HG03175 (cell line): ENCODE measurements at regions not wholly inside any gene's neighbourhood (a gene's known extent, or its start where the extent isn't known, plus 50 kb on each side); places are given as distances from the start of the nearest gene placed in this dataset.

ENCODE experiments used
- ATAC-seq: cut with Tn5 transposase; IDR thresholded peaks from one replicate; pipeline ENCODE4 v1.9.1; 2021; ENCODE audit warnings: mild to moderate bottlenecking, moderate library complexity; ENCODE audit not compliant: unreplicated experiment

GRCh38 chr10:2300231-2300630 lies 562.9 kb upstream of the ADARB2 start:
- no peak for ATAC-seq

GRCh38 chr10:2296179-2296891 lies 559.0 kb upstream of the ADARB2 start:
- no peak for ATAC-seq

- ATAC-seq, result no peak
These were observed 557.4 kb upstream of the ADARB2 start for GRCh38 chr10:2294739-2295138.

- ATAC-seq, result no peak
These were observed 546.7 kb upstream of the ADARB2 start for GRCh38 chr10:2284071-2284470.

GRCh38 chr10:2282202-2282601 lies 544.9 kb upstream of the ADARB2 start:
- no peak for ATAC-seq

- no peak for ATAC-seq
These were observed 543.5 kb upstream of the ADARB2 start for GRCh38 chr10:2280713-2281300.

- no peak for ATAC-seq
These were observed 542.4 kb upstream of the ADARB2 start for GRCh38 chr10:2279711-2280110.

GRCh38 chr10:2278363-2278762 lies 541.0 kb upstream of the ADARB2 start:
- no peak for ATAC-seq

GRCh38 chr10:2263561-2263960 lies 526.2 kb upstream of the ADARB2 start:
- no peak for ATAC-seq

- no peak for ATAC-seq
These were observed 525.6 kb upstream of the ADARB2 start for GRCh38 chr10:2262878-2263277.

GRCh38 chr10:2262333-2262732 lies 525.0 kb upstream of the ADARB2 start:
- ATAC-seq, result no peak

- no peak for ATAC-seq
These were observed 518.9 kb upstream of the ADARB2 start for GRCh38 chr10:2256241-2256640.

GRCh38 chr10:2252096-2252495 lies 514.8 kb upstream of the ADARB2 start:
- no peak for ATAC-seq

GRCh38 chr10:2251631-2252030 lies 514.3 kb upstream of the ADARB2 start:
- ATAC-seq, result no peak

GRCh38 chr10:2246747-2247146 lies 509.4 kb upstream of the ADARB2 start:
- ATAC-seq, result no peak

- no peak for ATAC-seq
These were observed 508.3 kb upstream of the ADARB2 start for GRCh38 chr10:2245580-2245979.

- ATAC-seq, result no peak
These were observed 507.1 kb upstream of the ADARB2 start for GRCh38 chr10:2244471-2244870.

- no peak for ATAC-seq
These were observed 499.6 kb upstream of the ADARB2 start for GRCh38 chr10:2236876-2237275.

- ATAC-seq, result no peak
These were observed 495.2 kb upstream of the ADARB2 start for GRCh38 chr10:2232479-2232878.

- ATAC-seq, result no peak
These were observed 493.2 kb upstream of the ADARB2 start for GRCh38 chr10:2230478-2230877.

- no peak for ATAC-seq
These were observed 491.1 kb upstream of the ADARB2 start for GRCh38 chr10:2228320-2228901.

- no peak for ATAC-seq
These were observed 488.3 kb upstream of the ADARB2 start for GRCh38 chr10:2225609-2226008.
